ENCODE measurements at regions not wholly inside any gene's neighbourhood (a gene's known extent, or its start where the extent isn't known, plus 50 kb on each side); places are given as distances from the start of the nearest gene placed in this dataset.

- DNase-seq, result no peak
Measured at GRCh38 chr16:66289051-66289680, 77.3 kb upstream of the CDH5 start.

GRCh38 chr16:66287926-66288325 is 78.6 kb upstream of the CDH5 start:
- DNase-seq, result no peak

- no peak for DNase-seq
Measured at GRCh38 chr16:66287416-66287815, 79.1 kb upstream of the CDH5 start.

GRCh38 chr16:66286527-66286926 is 80.0 kb upstream of the CDH5 start:
- DNase-seq, result no peak

- no peak for DNase-seq
Measured at GRCh38 chr16:66278604-66279262, 87.8 kb upstream of the CDH5 start.

- no peak for DNase-seq
Measured at GRCh38 chr16:66278111-66278531, 88.4 kb upstream of the CDH5 start.

GRCh38 chr16:66277311-66278070 is 89.0 kb upstream of the CDH5 start:
- DNase-seq, result no peak

GRCh38 chr16:66275775-66276428 is 90.6 kb upstream of the CDH5 start:
- peak in 1 of 2 experiments; percentile 72 for DNase-seq

- peak in 1 of 2 experiments; percentile 31 for DNase-seq
Measured at GRCh38 chr16:66274335-66275110, 92.0 kb upstream of the CDH5 start.

- no peak for DNase-seq
Measured at GRCh38 chr16:66273644-66274334, 92.7 kb upstream of the CDH5 start.

- DNase-seq, result no peak
Measured at GRCh38 chr16:66273053-66273452, 93.4 kb upstream of the CDH5 start.

GRCh38 chr16:66272461-66272860 is 94.0 kb upstream of the CDH5 start:
- no peak for DNase-seq

- no peak for DNase-seq
Measured at GRCh38 chr16:66271074-66272060, 95.1 kb upstream of the CDH5 start.

- peak in 1 of 2 experiments; percentile 67 for DNase-seq
Measured at GRCh38 chr16:66270333-66270927, 96.1 kb upstream of the CDH5 start.

GRCh38 chr16:66269617-66270332 is 96.7 kb upstream of the CDH5 start:
- DNase-seq, result no peak

GRCh38 chr16:66267292-66268014 is 99.0 kb upstream of the CDH5 start:
- no peak for DNase-seq

- DNase-seq, result no peak
Measured at GRCh38 chr16:66266436-66267291, 99.8 kb upstream of the CDH5 start.
